ENCODE measurements at regions not wholly inside any gene's neighbourhood (a gene's known extent, or its start where the extent isn't known, plus 50 kb on each side); places are given as distances from the start of the nearest gene placed in this dataset.

- H3K27me3 ChIP-seq (ENCODE audit: control insufficient read depth, insufficient read depth, low read length): no peaks in the 10 kb centered on the region
- H3K36me3 ChIP-seq (ENCODE audit: control insufficient read depth, insufficient read depth, low read length): no peaks in the 10 kb centered on the region
- no peak for DNase-seq (ENCODE audit: low read depth)
- ChIA-PET CTCF (interaction anchor here (0.7 kb wide), 1 partner anchor 59 kb away, joined by 3 read pairs; no protein-coding TSS in a partner anchor), POLR2A (no interaction called here)
- TF ChIP-seq, protein P1, sequence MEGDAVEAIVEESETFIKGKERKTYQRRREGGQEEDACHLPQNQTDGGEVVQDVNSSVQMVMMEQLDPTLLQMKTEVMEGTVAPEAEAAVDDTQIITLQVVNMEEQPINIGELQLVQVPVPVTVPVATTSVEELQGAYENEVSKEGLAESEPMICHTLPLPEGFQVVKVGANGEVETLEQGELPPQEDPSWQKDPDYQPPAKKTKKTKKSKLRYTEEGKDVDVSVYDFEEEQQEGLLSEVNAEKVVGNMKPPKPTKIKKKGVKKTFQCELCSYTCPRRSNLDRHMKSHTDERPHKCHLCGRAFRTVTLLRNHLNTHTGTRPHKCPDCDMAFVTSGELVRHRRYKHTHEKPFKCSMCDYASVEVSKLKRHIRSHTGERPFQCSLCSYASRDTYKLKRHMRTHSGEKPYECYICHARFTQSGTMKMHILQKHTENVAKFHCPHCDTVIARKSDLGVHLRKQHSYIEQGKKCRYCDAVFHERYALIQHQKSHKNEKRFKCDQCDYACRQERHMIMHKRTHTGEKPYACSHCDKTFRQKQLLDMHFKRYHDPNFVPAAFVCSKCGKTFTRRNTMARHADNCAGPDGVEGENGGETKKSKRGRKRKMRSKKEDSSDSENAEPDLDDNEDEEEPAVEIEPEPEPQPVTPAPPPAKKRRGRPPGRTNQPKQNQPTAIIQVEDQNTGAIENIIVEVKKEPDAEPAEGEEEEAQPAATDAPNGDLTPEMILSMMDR (IDR thresholded peaks at IDR 0.05; ENCODE audit: insufficient read depth, low read depth, low read length): no peak
- no peak overlapping the region for H3K4me3 ChIP-seq (ENCODE audit: low read depth, low read length)
Observed at GRCh38 chr2:6408057-6408456, 457.6 kb downstream of the CMPK2 start.

DNA sequence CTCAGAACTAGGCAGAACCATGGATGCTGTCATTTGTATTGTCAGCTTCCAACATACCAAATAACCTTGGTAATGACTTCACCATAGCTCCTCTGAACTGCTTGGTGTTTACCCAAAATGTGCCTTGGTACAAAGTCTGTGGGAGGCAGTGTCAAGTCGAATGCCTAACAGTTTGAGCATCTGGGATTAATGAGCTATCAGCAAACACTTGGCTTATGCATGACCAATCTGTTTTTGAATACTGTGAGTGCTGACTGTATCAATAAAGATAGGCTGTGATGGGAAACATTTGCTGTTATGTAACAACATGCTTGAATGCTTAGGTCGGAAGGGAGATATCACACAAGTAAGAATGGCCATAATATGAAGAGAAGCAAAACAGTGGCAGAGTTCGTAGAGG is 455.4 kb downstream of the CMPK2 start:
- CTCF ChIA-PET: interaction anchor here (0.9 kb wide), 1 partner anchor 40 kb away, joined by 3 read pairs; no protein-coding TSS in a partner anchor
- TF ChIP-seq, protein P1 (IDR thresholded peaks at IDR 0.05; ENCODE audit: insufficient read depth, low read depth, low read length): no peak
- Histone ChIP-seq H3K4me3 (ENCODE audit: low read depth, low read length) (no peak overlapping the region), H3K36me3 (ENCODE audit: control insufficient read depth, insufficient read depth, low read length) (no peaks in the 10 kb centered on the region), H3K27me3 (ENCODE audit: control insufficient read depth, insufficient read depth, low read length) (no peaks in the 10 kb centered on the region)
- POLR2A ChIA-PET: no interaction called here
- no peak for DNase-seq (ENCODE audit: low read depth)

- H3K4me3 ChIP-seq (ENCODE audit: low read depth, low read length): no peak overlapping the region
- ChIA-PET CTCF (no interaction called here), POLR2A (no interaction called here)
- no peak for DNase-seq (ENCODE audit: low read depth)
- TF ChIP-seq, protein P1 (IDR thresholded peaks at IDR 0.05; ENCODE audit: insufficient read depth, low read depth, low read length): no peak
- H3K36me3 ChIP-seq (ENCODE audit: control insufficient read depth, insufficient read depth, low read length): no peaks in the 10 kb centered on the region
- H3K27me3 ChIP-seq (ENCODE audit: control insufficient read depth, insufficient read depth, low read length): no peaks in the 10 kb centered on the region
Observed at GRCh38 chr2:6412533-6413091, 453.1 kb downstream of the CMPK2 start.

- no peaks in the 10 kb centered on the region for H3K36me3 ChIP-seq (ENCODE audit: control insufficient read depth, insufficient read depth, low read length)
- H3K4me3 ChIP-seq (ENCODE audit: low read depth, low read length): no peak overlapping the region
- CTCF ChIA-PET: no interaction called here
- no peaks in the 10 kb centered on the region for H3K27me3 ChIP-seq (ENCODE audit: control insufficient read depth, insufficient read depth, low read length)
- TF ChIP-seq, protein P1 (IDR thresholded peaks at IDR 0.05; ENCODE audit: insufficient read depth, low read depth, low read length): no peak
- no peak for DNase-seq (ENCODE audit: low read depth)
- POLR2A ChIA-PET: no interaction called here
Observed at GRCh38 chr2:6417050-6417449, 448.7 kb downstream of the CMPK2 start.

GRCh38 chr2:6418291-6418690 is 447.4 kb downstream of the CMPK2 start:
- H3K36me3 ChIP-seq (ENCODE audit: control insufficient read depth, insufficient read depth, low read length): no peaks in the 10 kb centered on the region
- POLR2A ChIA-PET: no interaction called here
- CTCF ChIA-PET: interaction anchor here (0.6 kb wide), 1 partner anchor 9 kb away, joined by 3 read pairs; no protein-coding TSS in a partner anchor

More at GRCh38 chr2:6418291-6418690, 447.4 kb downstream of the CMPK2 start:
- TF ChIP-seq, protein P1 (IDR thresholded peaks at IDR 0.05; ENCODE audit: insufficient read depth, low read depth, low read length): no peak
- Histone ChIP-seq H3K27me3 (ENCODE audit: control insufficient read depth, insufficient read depth, low read length) (no peaks in the 10 kb centered on the region), H3K4me3 (ENCODE audit: low read depth, low read length) (no peak overlapping the region)
- DNase-seq (ENCODE audit: low read depth): no peak
